Retinal pigment epithelial cell (primary cell): ENCODE measurements at regions not wholly inside any gene's neighbourhood (a gene's known extent, or its start where the extent isn't known, plus 50 kb on each side); places are given as distances from the start of the nearest gene placed in this dataset.
"Not testable (repeated sequence)": the region's sequence is repeated elsewhere in the genome, so short reads cannot be mapped to it uniquely, and the experiment has no call there.

Source experiments
- DNase-seq: peaks from one replicate; pipeline ENCODE4 v3.0.0-alpha.2; 2010; ENCODE audit warnings: low read depth
- H3K4me3 ChIP-seq: 2 replicates; pipeline ENCODE4 v1.5.1; 2011; ENCODE audit warnings: mild to moderate bottlenecking, low read length, control low read depth, moderate library complexity
- CTCF ChIP-seq: conservative IDR thresholded peaks from 2 replicates; pipeline ENCODE4 v1.5.1; 2011; ENCODE audit warnings: low read depth, low read length, control low read depth, inconsistent platforms

- no peak for DNase-seq
- H3K4me3 ChIP-seq: no peak overlapping the region
- no peak for TF ChIP-seq CTCF
Measured at GRCh38 chr18:57956491-57956890, 87.5 kb upstream of the NEDD4L start.

- no peak for DNase-seq
- TF ChIP-seq CTCF: no peak
- H3K4me3 ChIP-seq: no peak overlapping the region
Measured at GRCh38 chr18:57954935-57955334, 89.1 kb upstream of the NEDD4L start.

- DNase-seq: no peak
- no peak overlapping the region for H3K4me3 ChIP-seq
- no peak for TF ChIP-seq CTCF
Measured at GRCh38 chr18:57953883-57954282, 90.1 kb upstream of the NEDD4L start.

GRCh38 chr18:57951999-57952774, 91.8 kb upstream of the NEDD4L start:
- TF ChIP-seq CTCF: no peak
- DNase-seq: no peak

GRCh38 chr18:57951117-57951796, 92.8 kb upstream of the NEDD4L start:
- no peak for TF ChIP-seq CTCF
- H3K4me3 ChIP-seq: no peak overlapping the region
- DNase-seq: no peak

More at GRCh38 chr18:57951999-57952774, 91.8 kb upstream of the NEDD4L start:
- no peak overlapping the region for H3K4me3 ChIP-seq

- H3K4me3 ChIP-seq: no peak overlapping the region
- DNase-seq: no peak
- no peak for TF ChIP-seq CTCF
Measured at GRCh38 chr18:57950542-57950941, 93.5 kb upstream of the NEDD4L start.

- not testable (repeated sequence) for H3K4me3 ChIP-seq, DNase-seq
Measured at GRCh38 chr18:57949335-57949734, 94.7 kb upstream of the NEDD4L start.
